ENCODE measurements at regions not wholly inside any gene's neighbourhood (a gene's known extent, or its start where the extent isn't known, plus 50 kb on each side); places are given as distances from the start of the nearest gene placed in this dataset.

DNA sequence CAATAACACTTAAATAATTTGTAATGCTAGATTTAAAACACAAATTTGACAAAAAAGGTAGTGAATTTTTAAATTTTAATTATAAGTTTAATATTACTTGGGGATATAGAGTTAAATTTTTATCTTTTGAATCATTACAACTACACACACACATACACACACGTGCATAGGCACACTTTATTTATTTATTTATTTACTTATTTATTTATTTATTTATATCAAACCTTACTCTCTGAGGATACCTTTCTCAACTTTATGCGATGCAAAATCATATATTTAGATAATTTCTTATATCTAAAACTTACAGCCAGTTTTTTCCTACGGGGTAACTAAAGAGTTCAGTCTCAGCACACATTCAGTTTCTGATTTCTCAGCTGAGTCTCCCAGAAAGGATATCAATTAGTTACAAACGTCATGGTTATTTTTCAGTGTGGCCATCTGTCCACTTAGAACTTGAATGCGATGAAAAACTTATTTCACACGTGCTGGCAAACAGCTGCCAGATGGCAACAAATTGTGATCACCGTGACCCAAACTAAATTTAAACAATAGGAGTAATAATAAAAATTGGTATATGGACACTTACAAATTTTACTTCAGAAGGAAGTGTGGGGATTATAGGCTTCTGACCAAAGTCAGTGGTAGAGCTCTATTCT is 683.1 kb upstream of the PRR20A start:
- Histone ChIP-seq H3K9ac (ENCODE audit: low read length) (no peak overlapping the region), H3K36me3 (replicated peaks in 1 of 2; ENCODE audit: control extremely low read depth in 1 of 2, control insufficient read depth in 1 of 2, extremely low read depth in 1 of 2, insufficient read depth in 2 of 2, low read length in 1 of 2) (no peaks in the 10 kb centered on the region), H3K4me1 (ENCODE audit: control insufficient read depth in 2 of 2, insufficient read depth in 2 of 2, low read length in 2 of 2) (no peaks in the 10 kb centered on the region), H3K4me3 (ENCODE audit: control extremely low read depth in 1 of 5, extremely low read depth in 1 of 5, insufficient read depth in 1 of 5, low read depth in 2 of 5, low read length in 4 of 5) (no peak overlapping the region), H3K9me3 (ENCODE audit: control extremely low read depth in 1 of 3, control insufficient read depth in 2 of 3, insufficient read depth in 1 of 3, low read length in 2 of 3) (no peaks in the 10 kb centered on the region), H3K4me2 (replicated peaks; ENCODE audit: low read depth, low read length, poor library complexity, severe bottlenecking) (no peak overlapping the region), H3K27ac (ENCODE audit: low read length in 2 of 2) (no peak overlapping the region), H3K27me3 (replicated peaks in 1 of 4; ENCODE audit: control extremely low read depth in 1 of 4, control insufficient read depth in 3 of 4, insufficient read depth in 4 of 4, low read length in 3 of 4) (no peaks in the 10 kb centered on the region), H2AFZ (ENCODE audit: insufficient read depth, low read depth, low read length, poor library complexity, severe bottlenecking) (no peak overlapping the region), H4K20me1 (ENCODE audit: control insufficient read depth, insufficient read depth, low read length, poor library complexity, severe bottlenecking) (no peaks in the 10 kb centered on the region), H3K79me2 (ENCODE audit: control insufficient read depth, insufficient read depth, low read length) (no peaks in the 10 kb centered on the region)
- Mint-ChIP-seq H3K4me3 (no peak overlapping the region), H3K27me3 (no peaks in the 10 kb centered on the region), H3K4me1 (no peaks in the 10 kb centered on the region), H3K27ac (no peak overlapping the region), H3K9me3 (ENCODE audit: insufficient read depth) (peaks cover 14% of the 10 kb centered on the region)
- no peak for DNase-seq
- TF ChIP-seq, protein P1, sequence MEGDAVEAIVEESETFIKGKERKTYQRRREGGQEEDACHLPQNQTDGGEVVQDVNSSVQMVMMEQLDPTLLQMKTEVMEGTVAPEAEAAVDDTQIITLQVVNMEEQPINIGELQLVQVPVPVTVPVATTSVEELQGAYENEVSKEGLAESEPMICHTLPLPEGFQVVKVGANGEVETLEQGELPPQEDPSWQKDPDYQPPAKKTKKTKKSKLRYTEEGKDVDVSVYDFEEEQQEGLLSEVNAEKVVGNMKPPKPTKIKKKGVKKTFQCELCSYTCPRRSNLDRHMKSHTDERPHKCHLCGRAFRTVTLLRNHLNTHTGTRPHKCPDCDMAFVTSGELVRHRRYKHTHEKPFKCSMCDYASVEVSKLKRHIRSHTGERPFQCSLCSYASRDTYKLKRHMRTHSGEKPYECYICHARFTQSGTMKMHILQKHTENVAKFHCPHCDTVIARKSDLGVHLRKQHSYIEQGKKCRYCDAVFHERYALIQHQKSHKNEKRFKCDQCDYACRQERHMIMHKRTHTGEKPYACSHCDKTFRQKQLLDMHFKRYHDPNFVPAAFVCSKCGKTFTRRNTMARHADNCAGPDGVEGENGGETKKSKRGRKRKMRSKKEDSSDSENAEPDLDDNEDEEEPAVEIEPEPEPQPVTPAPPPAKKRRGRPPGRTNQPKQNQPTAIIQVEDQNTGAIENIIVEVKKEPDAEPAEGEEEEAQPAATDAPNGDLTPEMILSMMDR (IDR thresholded peaks at IDR 0.05) = no peak
- TF ChIP-seq EZH2 (IDR thresholded peaks at IDR 0.05; ENCODE audit: borderline replicate concordance, insufficient read depth, low read depth, low read length, poor library complexity, severe bottlenecking) = no peak
- POLR2A ChIA-PET = no interaction called here
- CTCF ChIA-PET = no interaction called here
- intact Hi-C loops (cut with micrococcal nuclease) = no loop called here
- WGBS (ENCODE audit: insufficient coverage) = 81% methylated on average over 2 of the region's 7 CpGs
- ATAC-seq (ENCODE audit: low read depth) = no peak

DNA sequence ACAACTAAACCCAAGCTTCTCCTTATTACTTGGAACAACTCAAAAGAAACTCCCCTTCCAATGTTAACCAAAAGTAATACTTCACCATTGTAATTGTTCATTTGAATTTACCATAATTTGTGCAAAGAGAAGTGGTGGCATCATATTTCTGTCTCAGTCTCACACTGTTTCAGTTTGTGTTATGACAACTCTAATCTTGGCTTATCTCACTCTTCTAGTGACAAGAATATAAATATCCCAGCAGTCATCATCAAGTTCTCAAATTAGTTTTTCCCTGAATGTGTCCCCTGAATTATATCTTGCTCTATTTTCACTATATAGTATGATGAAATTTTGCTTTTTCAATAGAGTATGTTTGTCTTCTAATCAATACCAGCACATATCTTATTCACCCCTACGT is 681.4 kb upstream of the PRR20A start:
- Histone ChIP-seq H2AFZ (ENCODE audit: insufficient read depth, low read depth, low read length, poor library complexity, severe bottlenecking) (no peak overlapping the region), H3K27ac (ENCODE audit: low read length in 2 of 2) (no peak overlapping the region), H3K4me1 (ENCODE audit: control insufficient read depth in 2 of 2, insufficient read depth in 2 of 2, low read length in 2 of 2) (no peaks in the 10 kb centered on the region), H3K79me2 (ENCODE audit: control insufficient read depth, insufficient read depth, low read length) (no peaks in the 10 kb centered on the region), H3K27me3 (replicated peaks in 1 of 4; ENCODE audit: control extremely low read depth in 1 of 4, control insufficient read depth in 3 of 4, insufficient read depth in 4 of 4, low read length in 3 of 4) (no peaks in the 10 kb centered on the region), H3K9me3 (ENCODE audit: control extremely low read depth in 1 of 3, control insufficient read depth in 2 of 3, insufficient read depth in 1 of 3, low read length in 2 of 3) (peaks cover 0 to 4% (median 0%) of the 10 kb centered on the region in 3 donors), H4K20me1 (ENCODE audit: control insufficient read depth, insufficient read depth, low read length, poor library complexity, severe bottlenecking) (no peaks in the 10 kb centered on the region), H3K4me2 (replicated peaks; ENCODE audit: low read depth, low read length, poor library complexity, severe bottlenecking) (no peak overlapping the region), H3K36me3 (replicated peaks in 1 of 2; ENCODE audit: control extremely low read depth in 1 of 2, control insufficient read depth in 1 of 2, extremely low read depth in 1 of 2, insufficient read depth in 2 of 2, low read length in 1 of 2) (no peaks in the 10 kb centered on the region), H3K4me3 (ENCODE audit: control extremely low read depth in 1 of 5, extremely low read depth in 1 of 5, insufficient read depth in 1 of 5, low read depth in 2 of 5, low read length in 4 of 5) (no peak overlapping the region), H3K9ac (ENCODE audit: low read length) (no peak overlapping the region)
- DNase-seq (no peak), ATAC-seq (ENCODE audit: low read depth) (no peak)
- Mint-ChIP-seq H3K4me1 (no peaks in the 10 kb centered on the region), H3K9me3 (ENCODE audit: insufficient read depth) (peaks cover 7% of the 10 kb centered on the region), H3K4me3 (no peak overlapping the region), H3K27ac (no peak overlapping the region), H3K27me3 (no peaks in the 10 kb centered on the region)
- CTCF ChIA-PET = no interaction called here
- no CpG with 5 or more reads among the region's 1 CpG for WGBS (ENCODE audit: insufficient coverage)
- POLR2A ChIA-PET = no interaction called here
- intact Hi-C loops (cut with micrococcal nuclease) = no loop called here
- TF ChIP-seq, protein P1 (IDR thresholded peaks at IDR 0.05) = no peak
- no peak for TF ChIP-seq EZH2 (IDR thresholded peaks at IDR 0.05; ENCODE audit: borderline replicate concordance, insufficient read depth, low read depth, low read length, poor library complexity, severe bottlenecking)

All from B cell (primary cell).